ENCODE measurements at regions not wholly inside any gene's neighbourhood (a gene's known extent, or its start where the extent isn't known, plus 50 kb on each side); places are given as distances from the start of the nearest gene placed in this dataset.

DNA sequence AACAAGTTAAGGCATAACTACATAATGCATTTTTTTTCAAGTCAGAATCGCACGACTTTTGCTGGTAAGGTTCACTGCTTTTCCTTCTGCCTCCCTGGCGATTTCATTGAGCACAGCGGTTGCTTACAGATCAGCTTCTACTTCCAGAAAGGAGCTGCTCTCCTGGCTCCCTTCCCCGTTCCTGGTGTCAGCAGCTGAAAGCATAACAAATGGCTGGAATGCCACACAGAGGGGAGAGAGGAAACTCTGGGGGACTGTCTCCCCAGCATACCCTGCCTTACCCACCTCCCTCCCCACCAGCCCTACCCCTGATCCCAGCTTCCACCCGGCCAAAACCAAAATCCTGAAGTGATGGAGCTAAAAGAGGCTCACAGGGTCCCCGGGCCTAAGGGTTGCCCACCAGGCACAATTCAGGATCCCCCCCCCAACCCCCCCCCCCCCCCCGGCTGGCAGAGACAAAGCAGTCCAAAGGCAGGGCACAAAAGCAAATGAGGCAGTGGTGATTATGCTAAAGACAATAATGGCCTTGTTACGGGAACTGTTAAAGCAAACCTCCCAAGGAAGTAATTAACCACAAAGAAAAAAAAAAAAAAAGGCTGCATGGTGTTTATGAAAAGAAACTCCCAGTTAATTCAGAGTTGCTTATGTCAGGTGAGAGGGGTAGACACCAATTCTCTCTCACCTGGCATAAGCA, 126.1 kb upstream of the WWC1 start:
- WGBS: 30% methylated on average over 9 of the region's 9 CpGs
- H3K4me1 ChIP-seq (ENCODE audit: insufficient read depth): no peaks in the 10 kb centered on the region
- H3K4me3 ChIP-seq (ENCODE audit: low read depth, low read length): no peak overlapping the region
- no peaks in the 10 kb centered on the region for H3K36me3 ChIP-seq (ENCODE audit: insufficient read depth)
- DNase-seq (ENCODE audit: extremely low spot score): no peak
- H3K27ac ChIP-seq (ENCODE audit: low read depth): no peak overlapping the region

GRCh38 chr5:168165977-168166376, 125.5 kb upstream of the WWC1 start:
- Histone ChIP-seq H3K27ac (ENCODE audit: low read depth) (no peak overlapping the region), H3K4me1 (ENCODE audit: insufficient read depth) (no peaks in the 10 kb centered on the region), H3K36me3 (ENCODE audit: insufficient read depth) (no peaks in the 10 kb centered on the region), H3K4me3 (ENCODE audit: low read depth, low read length) (no peak overlapping the region)
- WGBS: 17% methylated on average over 5 of the region's 5 CpGs
- DNase-seq (ENCODE audit: extremely low spot score): no peak

GRCh38 chr5:168167338-168167737, 124.1 kb upstream of the WWC1 start:
- H3K36me3 ChIP-seq (ENCODE audit: insufficient read depth): no peaks in the 10 kb centered on the region
- 89% methylated on average over 7 of the region's 7 CpGs for WGBS
- H3K27ac ChIP-seq (ENCODE audit: low read depth): no peak overlapping the region
- H3K4me3 ChIP-seq (ENCODE audit: low read depth, low read length): no peak overlapping the region
- DNase-seq (ENCODE audit: extremely low spot score): no peak
- H3K4me1 ChIP-seq (ENCODE audit: insufficient read depth): no peaks in the 10 kb centered on the region

DNA sequence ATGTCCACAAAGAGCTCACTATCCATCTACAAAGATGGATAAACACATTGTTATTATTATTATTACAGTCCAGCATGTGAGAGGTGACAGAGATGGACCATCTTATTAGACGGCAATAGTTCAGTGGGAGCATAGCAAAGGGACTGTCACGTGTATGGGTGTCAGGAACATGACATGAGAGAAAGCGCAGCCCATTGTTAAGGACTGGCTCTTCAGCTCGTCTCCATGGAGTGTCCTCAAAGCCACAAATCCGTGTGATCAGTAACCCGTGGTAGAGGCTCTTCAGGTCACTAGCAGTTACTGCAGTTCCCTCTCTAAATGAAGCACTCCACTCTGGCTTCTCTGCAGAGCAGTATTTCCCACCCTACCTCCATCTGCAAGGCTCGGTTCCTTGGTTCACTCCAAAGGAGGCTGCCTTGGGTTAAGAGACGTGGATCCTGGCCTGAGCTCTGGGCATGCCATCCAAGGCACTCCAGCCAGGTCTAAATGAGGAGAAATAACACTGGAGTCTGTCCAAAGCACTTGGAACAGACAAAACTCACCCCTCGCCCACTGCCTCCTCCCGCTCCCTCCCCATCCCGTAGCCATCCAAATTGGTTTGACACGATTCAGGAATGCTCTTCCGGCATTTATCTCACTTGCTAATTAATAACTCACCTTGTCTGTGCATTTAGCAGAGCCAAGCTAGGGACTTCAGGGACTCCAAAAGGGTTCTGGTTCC, 122.3 kb upstream of the WWC1 start:
- H3K4me1 ChIP-seq (ENCODE audit: insufficient read depth): no peaks in the 10 kb centered on the region
- H3K36me3 ChIP-seq (ENCODE audit: insufficient read depth): no peaks in the 10 kb centered on the region
- H3K4me3 ChIP-seq (ENCODE audit: low read depth, low read length): no peak overlapping the region
- H3K27ac ChIP-seq (ENCODE audit: low read depth): no peak overlapping the region
- WGBS: 74% methylated on average over 13 of the region's 13 CpGs
- no peak for DNase-seq (ENCODE audit: extremely low spot score)

GRCh38 chr5:168169791-168170190, 121.7 kb upstream of the WWC1 start:
- Histone ChIP-seq H3K4me1 (ENCODE audit: insufficient read depth) (no peaks in the 10 kb centered on the region), H3K27ac (ENCODE audit: low read depth) (no peak overlapping the region), H3K36me3 (ENCODE audit: insufficient read depth) (no peaks in the 10 kb centered on the region), H3K4me3 (ENCODE audit: low read depth, low read length) (no peak overlapping the region)
- no peak for DNase-seq (ENCODE audit: extremely low spot score)

- 68% methylated on average over 15 of the region's 15 CpGs for WGBS
- H3K4me3 ChIP-seq (ENCODE audit: low read depth, low read length): no peak overlapping the region
- no peak overlapping the region for H3K27ac ChIP-seq (ENCODE audit: low read depth)
- no peaks in the 10 kb centered on the region for H3K4me1 ChIP-seq (ENCODE audit: insufficient read depth)
- H3K36me3 ChIP-seq (ENCODE audit: insufficient read depth): no peaks in the 10 kb centered on the region
- DNase-seq (ENCODE audit: extremely low spot score): no peak
Measured at GRCh38 chr5:168171901-168172759, 119.3 kb upstream of the WWC1 start.

DNA sequence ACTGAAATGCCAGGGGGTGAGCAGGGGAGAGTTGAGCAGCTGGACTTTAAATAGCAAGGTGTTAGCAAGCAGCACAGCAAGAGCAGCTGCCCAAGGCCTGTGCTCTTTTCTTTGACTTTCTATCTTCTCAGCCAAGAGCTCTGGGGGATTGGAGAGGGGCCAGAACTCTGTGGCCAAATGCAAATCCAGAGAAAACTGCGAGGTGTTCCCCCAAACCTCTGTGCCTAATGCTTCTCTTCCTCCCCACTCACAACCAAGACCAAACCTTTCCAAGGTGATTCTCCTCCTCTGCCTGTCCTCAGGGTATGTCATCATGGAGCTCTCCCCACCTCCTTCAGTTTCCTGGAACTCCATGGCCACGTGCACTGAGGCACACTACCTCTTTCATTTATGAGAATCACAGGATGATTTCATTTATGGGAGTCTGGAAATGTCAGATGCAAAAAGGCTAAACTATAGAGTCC, 118.7 kb upstream of the WWC1 start:
- H3K4me1 ChIP-seq (ENCODE audit: insufficient read depth): no peaks in the 10 kb centered on the region
- H3K27ac ChIP-seq (ENCODE audit: low read depth): no peak overlapping the region
- H3K4me3 ChIP-seq (ENCODE audit: low read depth, low read length): no peak overlapping the region
- no peaks in the 10 kb centered on the region for H3K36me3 ChIP-seq (ENCODE audit: insufficient read depth)
- WGBS: 36% methylated on average over 2 of the region's 2 CpGs
- DNase-seq (ENCODE audit: extremely low spot score): no peak

- 75% methylated on average over 9 of the region's 9 CpGs for WGBS
- H3K4me1 ChIP-seq (ENCODE audit: insufficient read depth): no peaks in the 10 kb centered on the region
- H3K4me3 ChIP-seq (ENCODE audit: low read depth, low read length): no peak overlapping the region
- no peak overlapping the region for H3K27ac ChIP-seq (ENCODE audit: low read depth)
- H3K36me3 ChIP-seq (ENCODE audit: insufficient read depth): no peaks in the 10 kb centered on the region
- no peak for DNase-seq (ENCODE audit: extremely low spot score)
Measured at GRCh38 chr5:168174376-168174775, 117.1 kb upstream of the WWC1 start.

GRCh38 chr5:168176251-168176650, 115.2 kb upstream of the WWC1 start:
- H3K36me3 ChIP-seq (ENCODE audit: insufficient read depth): no peaks in the 10 kb centered on the region
- no peak for DNase-seq (ENCODE audit: extremely low spot score)
- no peak overlapping the region for H3K4me3 ChIP-seq (ENCODE audit: low read depth, low read length)
- WGBS: 75% methylated on average over 5 of the region's 5 CpGs
- H3K27ac ChIP-seq (ENCODE audit: low read depth): no peak overlapping the region
- no peaks in the 10 kb centered on the region for H3K4me1 ChIP-seq (ENCODE audit: insufficient read depth)

DNA sequence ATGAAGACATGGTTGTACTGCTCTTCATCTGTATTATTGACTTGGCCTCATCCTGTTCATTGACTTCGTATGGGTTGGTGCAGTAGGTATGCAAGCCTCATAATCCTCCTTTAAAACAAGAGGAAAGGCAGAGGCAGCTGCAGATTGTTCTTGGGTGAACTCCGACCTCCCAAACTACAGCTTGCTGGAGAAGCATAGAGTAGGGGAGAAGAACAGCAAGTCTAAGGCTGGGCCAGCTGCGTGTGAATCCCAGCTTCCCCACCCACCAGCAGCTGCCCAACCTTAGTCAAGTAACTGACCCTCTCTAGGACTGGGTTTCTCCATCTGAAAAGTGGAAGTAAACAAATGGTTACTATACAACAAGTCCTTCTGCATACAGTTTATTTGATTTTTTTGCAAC, 114.5 kb upstream of the WWC1 start:
- H3K4me3 ChIP-seq (ENCODE audit: low read depth, low read length): no peak overlapping the region
- no peaks in the 10 kb centered on the region for H3K36me3 ChIP-seq (ENCODE audit: insufficient read depth)
- WGBS: 75% methylated on average over 3 of the region's 3 CpGs
- H3K27ac ChIP-seq (ENCODE audit: low read depth): no peak overlapping the region
- DNase-seq (ENCODE audit: extremely low spot score): no peak
- H3K4me1 ChIP-seq (ENCODE audit: insufficient read depth): no peaks in the 10 kb centered on the region

GRCh38 chr5:168177831-168178450, 113.5 kb upstream of the WWC1 start:
- 41% methylated on average over 14 of the region's 14 CpGs for WGBS
- DNase-seq (ENCODE audit: extremely low spot score): no peak
- H3K36me3 ChIP-seq (ENCODE audit: insufficient read depth): no peaks in the 10 kb centered on the region
- H3K27ac ChIP-seq (ENCODE audit: low read depth): no peak overlapping the region
- no peaks in the 10 kb centered on the region for H3K4me1 ChIP-seq (ENCODE audit: insufficient read depth)
- H3K4me3 ChIP-seq (ENCODE audit: low read depth, low read length): no peak overlapping the region

- DNase-seq (ENCODE audit: extremely low spot score): no peak
- Histone ChIP-seq H3K36me3 (ENCODE audit: insufficient read depth) (no peaks in the 10 kb centered on the region), H3K27ac (ENCODE audit: low read depth) (no peak overlapping the region), H3K4me3 (ENCODE audit: low read depth, low read length) (no peak overlapping the region), H3K4me1 (ENCODE audit: insufficient read depth) (no peaks in the 10 kb centered on the region)
- WGBS: 25% methylated on average over 1 of the region's 1 CpG
Measured at GRCh38 chr5:168179192-168179593, 112.3 kb upstream of the WWC1 start.

GRCh38 chr5:168182269-168182668, 109.2 kb upstream of the WWC1 start:
- Histone ChIP-seq H3K4me1 (ENCODE audit: insufficient read depth) (no peaks in the 10 kb centered on the region), H3K36me3 (ENCODE audit: insufficient read depth) (no peaks in the 10 kb centered on the region), H3K27ac (ENCODE audit: low read depth) (no peak overlapping the region), H3K4me3 (ENCODE audit: low read depth, low read length) (no peak overlapping the region)
- 90% methylated on average over 6 of the region's 6 CpGs for whole genome bisulfite sequencing
- no peak for DNase-seq (ENCODE audit: extremely low spot score)
